Stimulated activated naive CD8-positive, alpha-beta T cell treated with anti-CD3 and anti-CD28 coated beads, Interleukin-15, Interleukin-2, amounts not matched to agents 100 ng/mL and 50 ng/mL, for 24 hours (primary cell): ENCODE measurements at regions not wholly inside any gene's neighbourhood (a gene's known extent, or its start where the extent isn't known, plus 50 kb on each side); places are given as distances from the start of the nearest gene placed in this dataset.
"Not testable (repeated sequence)": the region's sequence is repeated elsewhere in the genome, so short reads cannot be mapped to it uniquely, and the experiment has no call there.

Experiments used
- H3K27ac Mint-ChIP-seq: one replicate; pipeline ENCODE4 v1.8.0; 2021; ENCODE audit warnings: mild to moderate bottlenecking, mixed read lengths
- H3K27me3 Mint-ChIP-seq: one replicate; pipeline ENCODE4 v1.8.0; 2021; ENCODE audit warnings: mixed read lengths
- H3K36me3 Mint-ChIP-seq: one replicate; pipeline ENCODE4 v1.8.0; 2021; ENCODE audit warnings: low read depth, mixed read lengths
- H3K4me1 Mint-ChIP-seq: one replicate; pipeline ENCODE4 v1.8.0; 2021; ENCODE audit warnings: low read depth, mixed read lengths
- H3K4me3 Mint-ChIP-seq: one replicate; pipeline ENCODE4 v1.8.0; 2021; ENCODE audit warnings: mild to moderate bottlenecking, mixed read lengths
- H3K9me3 Mint-ChIP-seq: one replicate; pipeline ENCODE4 v1.8.0; 2021; ENCODE audit warnings: mixed read lengths

DNA sequence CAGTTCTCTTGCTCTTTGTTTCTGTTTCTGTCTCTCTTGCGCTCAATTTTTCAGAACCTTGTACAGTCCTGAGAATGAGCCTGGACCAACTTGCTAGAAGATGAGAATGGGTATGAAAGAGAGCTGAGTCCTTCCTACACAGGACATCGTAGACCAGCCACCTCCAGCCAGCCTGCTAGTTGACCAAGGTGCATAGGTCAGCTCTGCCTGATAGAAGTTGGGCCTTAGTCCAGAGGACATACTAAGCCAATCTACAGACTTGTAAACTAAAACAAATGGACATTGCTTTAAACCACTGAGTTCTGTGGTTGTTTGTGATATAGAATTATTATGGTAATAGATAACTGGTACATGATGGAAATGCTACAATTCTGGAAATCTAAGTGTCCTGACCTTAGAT, 236.4 kb upstream of the ZFP64 start:
- H3K27ac Mint-ChIP-seq, result no peak overlapping the region
- H3K27me3 Mint-ChIP-seq, result no peaks in the 10 kb centered on the region
- H3K4me3 Mint-ChIP-seq, result no peak overlapping the region

GRCh38 chr20:52426856-52427255, 235.3 kb upstream of the ZFP64 start:
- Mint-ChIP-seq H3K4me3 (no peak overlapping the region), H3K9me3 (peaks cover 7% of the 10 kb centered on the region), H3K27ac (no peak overlapping the region), H3K36me3 (no peaks in the 10 kb centered on the region), H3K27me3 (no peaks in the 10 kb centered on the region), H3K4me1 (peaks cover 11% of the 10 kb centered on the region)

More for the DNA sequence above, 236.4 kb upstream of the ZFP64 start:
- Mint-ChIP-seq H3K9me3 (peaks cover 9% of the 10 kb centered on the region), H3K4me1 (peaks cover 11% of the 10 kb centered on the region), H3K36me3 (no peaks in the 10 kb centered on the region)

- Mint-ChIP-seq H3K27ac (no peak overlapping the region), H3K9me3 (peaks cover 5% of the 10 kb centered on the region), H3K36me3 (no peaks in the 10 kb centered on the region), H3K27me3 (no peaks in the 10 kb centered on the region), H3K4me3 (no peak overlapping the region), H3K4me1 (peaks cover 14% of the 10 kb centered on the region)
Measured at GRCh38 chr20:52425701-52426100, 234.1 kb upstream of the ZFP64 start.

DNA sequence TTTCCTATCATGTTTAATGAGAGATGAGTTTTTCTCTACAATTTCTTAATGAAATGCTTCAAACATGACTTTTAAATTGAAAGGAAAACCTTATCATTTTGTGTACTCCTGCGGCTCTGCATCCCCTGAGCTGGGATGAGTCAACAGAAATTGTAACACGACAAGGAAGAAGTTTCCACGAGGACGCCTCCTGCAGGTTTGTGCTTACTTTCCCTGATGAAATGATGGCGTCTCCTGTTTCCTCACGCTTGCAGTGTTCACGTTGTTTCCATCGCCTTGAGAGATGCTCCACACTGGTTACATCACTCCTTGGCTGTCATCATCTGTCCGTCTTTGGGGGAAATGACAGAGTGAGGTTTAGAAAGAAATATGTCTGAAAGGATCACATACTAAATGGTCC, 233.7 kb upstream of the ZFP64 start:
- H3K36me3 Mint-ChIP-seq, result no peaks in the 10 kb centered on the region
- no peak overlapping the region for H3K4me3 Mint-ChIP-seq
- no peaks in the 10 kb centered on the region for H3K27me3 Mint-ChIP-seq
- H3K27ac Mint-ChIP-seq, result no peak overlapping the region
- peaks cover 14% of the 10 kb centered on the region for H3K4me1 Mint-ChIP-seq
- H3K9me3 Mint-ChIP-seq, result peaks cover 5% of the 10 kb centered on the region

DNA sequence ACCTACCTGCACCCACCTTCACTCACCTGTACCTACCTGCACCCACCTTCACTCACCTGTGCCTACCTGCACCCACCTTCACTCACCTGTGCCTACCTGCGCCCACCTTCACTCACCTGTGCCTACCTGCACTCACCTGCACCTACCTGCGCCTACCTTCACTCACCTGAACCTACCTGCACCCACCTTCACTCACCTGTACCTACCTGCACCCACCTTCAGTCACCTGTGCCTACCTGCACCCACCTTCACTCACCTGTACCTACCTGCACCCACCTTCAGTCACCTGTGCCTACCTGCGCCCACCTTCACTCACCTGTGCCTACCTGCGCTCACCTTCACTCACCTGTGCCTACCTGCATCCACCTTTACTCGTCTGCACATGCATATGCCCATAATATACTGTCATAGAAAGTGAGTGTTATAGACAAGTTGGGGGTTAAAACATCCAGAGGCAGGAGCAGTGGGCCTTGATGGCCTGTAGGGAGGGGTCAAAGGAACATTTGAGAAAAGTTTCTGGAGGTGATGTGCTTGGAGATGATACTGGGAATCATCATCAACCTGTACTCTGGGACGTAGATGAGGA, 232.9 kb upstream of the ZFP64 start:
- H3K27ac Mint-ChIP-seq, result not testable (repeated sequence)
- peaks cover 14% of the 10 kb centered on the region for H3K4me1 Mint-ChIP-seq

GRCh38 chr20:52423536-52424140, 232.1 kb upstream of the ZFP64 start:
- not testable (repeated sequence) for H3K4me3 Mint-ChIP-seq, H3K36me3 Mint-ChIP-seq, H3K27me3 Mint-ChIP-seq, H3K27ac Mint-ChIP-seq
- peaks cover 12% of the 10 kb centered on the region for H3K9me3 Mint-ChIP-seq
- peaks cover 14% of the 10 kb centered on the region for H3K4me1 Mint-ChIP-seq

More for the DNA sequence above, 232.9 kb upstream of the ZFP64 start:
- not testable (repeated sequence) for H3K36me3 Mint-ChIP-seq, H3K4me3 Mint-ChIP-seq, H3K27me3 Mint-ChIP-seq, H3K9me3 Mint-ChIP-seq

GRCh38 chr20:52422574-52423336, 231.2 kb upstream of the ZFP64 start:
- H3K27me3 Mint-ChIP-seq, result no peaks in the 10 kb centered on the region
- no peaks in the 10 kb centered on the region for H3K36me3 Mint-ChIP-seq
- H3K4me3 Mint-ChIP-seq, result no peak overlapping the region
- H3K27ac Mint-ChIP-seq, result no peak overlapping the region
- peaks cover 14% of the 10 kb centered on the region for H3K4me1 Mint-ChIP-seq
- H3K9me3 Mint-ChIP-seq, result peaks cover 15% of the 10 kb centered on the region

DNA sequence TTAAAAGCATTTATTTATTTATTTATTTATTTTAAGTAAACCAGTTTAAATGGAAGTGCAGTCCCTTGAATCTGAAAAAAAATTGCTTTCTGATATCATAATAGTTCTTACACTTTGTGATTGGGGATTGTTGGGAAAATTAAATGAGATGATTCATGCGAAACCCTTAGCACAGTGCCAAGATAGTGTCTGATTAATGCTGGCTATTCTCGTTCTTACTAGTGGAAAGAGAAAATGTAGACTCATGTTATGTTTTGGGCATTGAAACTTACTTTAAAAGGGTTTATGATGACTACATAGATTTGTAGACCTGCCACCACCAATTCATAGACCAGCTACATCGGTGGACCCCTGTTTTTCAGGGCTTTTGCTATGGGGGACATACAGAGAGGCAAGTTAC, 229.2 kb upstream of the ZFP64 start:
- no peaks in the 10 kb centered on the region for H3K36me3 Mint-ChIP-seq
- no peaks in the 10 kb centered on the region for H3K27me3 Mint-ChIP-seq
- H3K4me3 Mint-ChIP-seq, result no peak overlapping the region
- peaks cover 15% of the 10 kb centered on the region for H3K9me3 Mint-ChIP-seq
- no peak overlapping the region for H3K27ac Mint-ChIP-seq
- peaks cover 14% of the 10 kb centered on the region for H3K4me1 Mint-ChIP-seq

GRCh38 chr20:52419205-52419604, 227.6 kb upstream of the ZFP64 start:
- Mint-ChIP-seq H3K27me3 (no peaks in the 10 kb centered on the region), H3K9me3 (peaks cover 15% of the 10 kb centered on the region), H3K36me3 (no peaks in the 10 kb centered on the region), H3K27ac (no peak overlapping the region), H3K4me3 (no peak overlapping the region), H3K4me1 (peaks cover 4% of the 10 kb centered on the region)

DNA sequence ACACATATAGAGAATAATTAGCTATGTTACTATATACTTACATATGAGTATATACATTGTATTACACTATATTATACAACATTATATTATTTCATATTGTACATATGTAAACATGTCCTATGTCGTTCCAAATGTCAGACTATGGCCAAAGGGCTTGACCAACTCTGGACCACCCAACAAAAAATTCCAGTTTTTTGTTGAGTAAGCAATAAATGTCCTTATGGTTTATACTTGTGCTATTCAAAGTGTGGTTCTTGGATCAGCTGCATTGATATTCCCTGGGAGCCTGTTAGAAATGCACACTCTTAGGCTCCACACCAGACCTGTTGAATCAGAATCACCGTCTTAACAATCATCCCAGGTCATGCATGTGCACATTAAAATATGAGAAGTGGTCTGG, 225.4 kb upstream of the ZFP64 start:
- Mint-ChIP-seq H3K27ac (no peak overlapping the region), H3K36me3 (peaks cover 5% of the 10 kb centered on the region), H3K4me3 (no peak overlapping the region), H3K27me3 (no peaks in the 10 kb centered on the region), H3K4me1 (peaks cover 11% of the 10 kb centered on the region), H3K9me3 (peaks cover 24% of the 10 kb centered on the region)

- Mint-ChIP-seq H3K36me3 (peaks cover 9% of the 10 kb centered on the region), H3K4me1 (peaks cover 55% of the 10 kb centered on the region), H3K27ac (no peak overlapping the region), H3K9me3 (peaks cover 16% of the 10 kb centered on the region), H3K27me3 (no peaks in the 10 kb centered on the region), H3K4me3 (no peak overlapping the region)
Measured at GRCh38 chr20:52411611-52412010, 220.0 kb upstream of the ZFP64 start.

GRCh38 chr20:52410731-52411234, 219.2 kb upstream of the ZFP64 start:
- H3K36me3 Mint-ChIP-seq, result peaks cover 9% of the 10 kb centered on the region
- H3K27ac Mint-ChIP-seq, result peak overlapping the region; percentile 88
- H3K9me3 Mint-ChIP-seq, result peaks cover 19% of the 10 kb centered on the region
- H3K4me1 Mint-ChIP-seq, result peaks cover 64% of the 10 kb centered on the region
- no peaks in the 10 kb centered on the region for H3K27me3 Mint-ChIP-seq
- H3K4me3 Mint-ChIP-seq, result peak overlapping the region; percentile 71

- Mint-ChIP-seq H3K4me1 (peaks cover 69% of the 10 kb centered on the region), H3K4me3 (peak overlapping the region; percentile 71), H3K36me3 (peaks cover 9% of the 10 kb centered on the region), H3K27me3 (no peaks in the 10 kb centered on the region), H3K9me3 (peaks cover 19% of the 10 kb centered on the region), H3K27ac (peak overlapping the region; percentile 88)
Measured at GRCh38 chr20:52410182-52410647, 218.6 kb upstream of the ZFP64 start.

DNA sequence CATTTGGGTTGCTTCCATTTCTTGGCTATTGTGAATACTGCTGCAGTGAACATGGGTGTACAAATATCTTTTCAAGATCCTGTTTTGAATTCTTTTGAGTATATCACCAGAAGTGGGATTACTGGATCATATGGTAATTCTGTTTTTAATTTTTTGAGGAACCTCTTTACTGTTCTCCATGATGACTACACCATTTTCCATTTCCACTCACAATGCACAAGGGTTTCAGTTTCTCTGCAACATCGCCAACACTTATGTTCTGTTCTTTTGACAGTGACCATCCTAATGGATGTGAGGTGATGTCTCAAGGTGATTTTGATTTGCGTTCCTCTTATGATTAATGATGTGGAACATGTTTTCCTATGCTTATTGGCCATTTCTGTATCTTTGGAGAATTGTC, 214.4 kb upstream of the ZFP64 start:
- H3K4me1 Mint-ChIP-seq, result peaks cover 78% of the 10 kb centered on the region
- H3K9me3 Mint-ChIP-seq, result peaks cover 18% of the 10 kb centered on the region
- peaks cover 11% of the 10 kb centered on the region for H3K36me3 Mint-ChIP-seq
- no peaks in the 10 kb centered on the region for H3K27me3 Mint-ChIP-seq
- H3K27ac Mint-ChIP-seq, result peak overlapping the region; percentile 51
- no peak overlapping the region for H3K4me3 Mint-ChIP-seq

DNA sequence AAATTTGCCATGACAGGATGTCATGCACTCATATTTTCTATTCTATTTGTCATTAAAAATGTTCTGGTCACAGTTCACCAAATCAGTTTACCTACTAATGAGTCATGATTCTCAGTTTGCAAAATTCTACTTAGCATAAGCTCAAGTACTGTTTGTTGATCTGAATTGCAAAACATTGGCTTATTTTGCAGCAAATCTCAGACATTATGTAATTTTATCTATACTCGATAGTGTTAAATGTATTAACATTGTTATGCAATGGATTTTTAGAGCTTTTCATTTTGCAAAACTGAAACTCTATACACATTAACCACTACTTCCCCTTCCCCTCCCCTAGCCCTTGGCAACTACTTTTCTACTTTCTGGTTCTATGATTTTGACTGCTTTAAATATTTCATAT, 213.8 kb upstream of the ZFP64 start:
- H3K9me3 Mint-ChIP-seq, result peaks cover 18% of the 10 kb centered on the region
- H3K4me1 Mint-ChIP-seq, result peaks cover 72% of the 10 kb centered on the region
- peaks cover 11% of the 10 kb centered on the region for H3K36me3 Mint-ChIP-seq
- peak overlapping the region; percentile 69 for H3K27ac Mint-ChIP-seq
- no peaks in the 10 kb centered on the region for H3K27me3 Mint-ChIP-seq
- H3K4me3 Mint-ChIP-seq, result no peak overlapping the region
